KOPT-K1 (cell line): ENCODE measurements at regions not wholly inside any gene's neighbourhood (a gene's known extent, or its start where the extent isn't known, plus 50 kb on each side); places are given as distances from the start of the nearest gene placed in this dataset.

Experiments
- H3K27ac ChIP-seq: fragments of 200-600 bp; sonication (generic); 2 replicates; pipeline ENCODE4 v1.5.1; 2016; ENCODE audit warnings: antibody characterized with exemption, mild to moderate bottlenecking, low read depth, low read length; ENCODE audit not compliant: poor library complexity, severe bottlenecking
- H3K36me3 ChIP-seq: fragments of 200-600 bp; sonication (generic); 2 replicates; pipeline ENCODE4 v1.5.1; 2017; ENCODE audit warnings: antibody characterized with exemption, mild to moderate bottlenecking, low read length, moderate library complexity; ENCODE audit not compliant: insufficient read depth
- H3K9me3 ChIP-seq: fragments of 200-600 bp; sonication (generic); 2 replicates; pipeline ENCODE4 v1.5.1; 2017; ENCODE audit warnings: antibody characterized with exemption, low read length, mild to moderate bottlenecking; ENCODE audit not compliant: insufficient read depth, poor library complexity, severe bottlenecking

DNA sequence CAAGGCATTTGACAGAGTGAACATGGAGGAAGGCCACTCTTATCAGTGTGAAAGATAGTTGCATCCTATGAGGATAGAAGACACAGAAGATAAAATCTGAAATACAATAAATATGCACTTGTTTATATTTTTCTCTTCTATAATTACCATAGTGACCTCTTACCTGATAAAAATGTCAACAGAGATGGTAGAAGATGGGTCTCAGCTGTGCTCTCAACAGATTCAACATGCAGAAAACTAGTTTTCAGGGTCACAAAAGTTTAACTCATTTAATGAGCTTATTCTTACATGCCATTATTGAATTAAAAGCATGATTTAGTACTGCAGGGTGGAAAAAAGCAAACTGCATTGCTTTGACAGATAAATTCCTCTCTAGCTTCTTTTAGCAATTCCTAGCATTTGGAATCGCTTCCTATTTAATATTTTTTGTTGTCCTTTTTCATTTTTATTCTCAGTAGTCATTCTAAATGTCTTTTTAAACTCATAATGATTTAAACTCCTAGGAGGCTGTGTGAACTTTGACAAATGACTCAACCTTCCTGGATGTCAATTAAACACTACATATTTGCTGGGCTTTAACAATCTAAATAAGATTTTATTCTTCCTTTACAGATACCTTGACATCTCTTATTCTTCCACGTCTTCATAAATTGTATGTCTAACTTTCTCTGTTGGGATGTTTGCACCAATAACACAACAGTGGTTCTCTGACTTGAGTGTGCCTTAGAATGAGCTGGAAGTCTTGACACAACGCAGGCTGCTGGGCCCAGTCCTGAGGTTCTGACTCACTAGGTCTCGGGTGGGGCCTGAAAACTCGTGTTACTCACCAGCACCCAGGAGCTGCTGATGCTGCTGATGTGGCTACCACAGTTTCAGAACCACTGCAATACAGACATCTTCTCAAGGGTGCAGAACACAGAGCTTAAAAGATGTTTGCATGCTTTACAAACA lies 565.5 kb upstream of the IGFBP3 start:
- Histone ChIP-seq H3K36me3 (no peaks in the 10 kb centered on the region), H3K9me3 (no peaks in the 10 kb centered on the region), H3K27ac (no peak overlapping the region)

GRCh38 chr7:46485481-46486065 lies 564.5 kb upstream of the IGFBP3 start:
- no peaks in the 10 kb centered on the region for H3K36me3 ChIP-seq
- no peaks in the 10 kb centered on the region for H3K9me3 ChIP-seq
- no peak overlapping the region for H3K27ac ChIP-seq

DNA sequence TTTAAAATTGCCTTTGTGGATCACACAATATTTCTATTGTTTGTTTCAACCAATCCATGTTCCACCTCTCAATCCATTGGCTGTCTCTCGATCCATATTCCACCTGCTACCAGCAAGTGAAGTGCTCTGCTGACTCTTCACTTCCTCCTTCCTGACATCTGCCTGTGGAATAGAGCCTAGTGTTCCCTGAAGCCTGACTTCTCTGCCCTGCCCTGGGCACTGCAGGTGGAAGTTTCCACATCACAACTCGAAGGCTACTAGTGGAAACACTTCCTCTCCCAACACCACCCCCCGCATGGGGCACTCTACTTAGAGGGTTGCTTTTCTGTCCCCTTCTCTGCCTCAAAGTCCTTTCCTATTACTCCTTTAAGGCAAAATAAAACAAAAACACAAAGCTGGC lies 563.8 kb upstream of the IGFBP3 start:
- no peaks in the 10 kb centered on the region for H3K9me3 ChIP-seq
- H3K27ac ChIP-seq = no peak overlapping the region
- H3K36me3 ChIP-seq = no peaks in the 10 kb centered on the region

DNA sequence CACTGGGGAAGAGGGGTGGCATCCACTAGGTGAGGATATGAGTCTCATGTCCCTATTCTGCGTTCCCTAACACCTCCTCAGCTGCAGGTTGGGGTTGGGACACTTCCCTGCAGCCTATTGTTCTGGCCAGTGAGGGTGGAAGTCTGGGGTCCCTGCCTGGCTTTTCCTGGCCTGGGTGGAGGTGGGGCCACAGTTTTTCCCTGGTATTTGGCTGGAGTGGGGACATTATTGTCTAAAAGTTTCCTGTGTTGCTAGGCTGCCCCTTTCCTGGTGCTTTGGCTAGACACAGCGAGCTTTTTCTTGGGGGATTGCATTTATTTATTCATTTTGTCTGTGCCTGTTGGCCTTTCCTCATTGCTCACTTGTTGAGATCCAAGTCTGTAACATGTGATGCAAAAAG lies 559.5 kb upstream of the IGFBP3 start:
- no peaks in the 10 kb centered on the region for H3K36me3 ChIP-seq
- H3K27ac ChIP-seq = no peak overlapping the region
- H3K9me3 ChIP-seq = no peaks in the 10 kb centered on the region

GRCh38 chr7:46479680-46480079 lies 558.6 kb upstream of the IGFBP3 start:
- H3K36me3 ChIP-seq = no peaks in the 10 kb centered on the region
- H3K27ac ChIP-seq = no peak overlapping the region
- no peaks in the 10 kb centered on the region for H3K9me3 ChIP-seq

GRCh38 chr7:46478046-46478445 lies 557.0 kb upstream of the IGFBP3 start:
- H3K36me3 ChIP-seq = no peaks in the 10 kb centered on the region
- no peak overlapping the region for H3K27ac ChIP-seq
- no peaks in the 10 kb centered on the region for H3K9me3 ChIP-seq

DNA sequence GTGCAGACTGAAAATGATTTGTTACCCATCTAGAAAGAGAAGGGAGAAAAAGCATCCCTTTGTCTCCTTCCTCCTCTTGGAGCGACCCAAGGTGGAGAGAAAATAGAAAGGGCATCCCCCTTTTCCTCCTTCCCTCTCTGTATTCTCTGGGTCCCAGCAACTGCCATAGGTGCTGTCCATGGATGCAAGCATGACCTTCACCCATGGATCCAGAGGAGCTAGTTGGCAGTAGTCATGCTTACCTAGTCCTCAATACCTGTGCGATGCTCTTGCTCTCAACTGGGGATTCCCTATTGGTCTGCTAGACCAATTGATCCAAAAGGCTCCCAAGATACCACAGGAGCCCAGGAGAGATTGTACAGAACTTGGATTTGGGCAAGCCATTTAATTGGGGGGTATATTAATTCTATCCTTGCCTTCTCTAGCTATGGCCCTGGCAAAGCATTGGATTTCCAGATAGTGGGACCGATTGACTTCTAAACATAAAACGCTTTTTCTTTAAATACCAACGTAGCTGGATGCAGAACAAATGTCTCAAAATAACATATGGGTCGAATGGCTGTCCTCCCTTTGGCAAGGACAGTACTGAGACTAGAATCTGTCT lies 547.8 kb upstream of the IGFBP3 start:
- Histone ChIP-seq H3K36me3 (no peaks in the 10 kb centered on the region), H3K27ac (no peak overlapping the region), H3K9me3 (peaks cover 54% of the 10 kb centered on the region)

DNA sequence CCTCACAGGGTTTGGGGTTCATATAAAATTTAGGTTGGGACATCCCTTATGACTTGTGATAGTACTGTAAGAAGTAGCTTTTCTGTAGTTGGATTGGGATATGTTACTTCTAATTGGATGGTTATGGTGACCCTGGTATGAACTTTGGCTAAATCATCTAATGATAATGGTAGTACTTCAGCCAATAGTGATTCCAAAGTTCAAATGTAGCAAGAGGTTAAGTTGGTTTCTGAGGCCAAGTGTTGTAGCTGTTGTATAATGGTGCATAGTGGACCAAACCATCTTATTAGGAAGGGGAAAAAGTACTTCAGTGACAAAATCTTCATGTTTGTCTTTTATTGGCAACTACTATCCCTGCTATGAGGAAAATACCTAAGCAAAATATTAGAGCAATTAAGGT lies 542.1 kb upstream of the IGFBP3 start:
- Histone ChIP-seq H3K9me3 (peaks cover 20% of the 10 kb centered on the region), H3K27ac (no peak overlapping the region)

DNA sequence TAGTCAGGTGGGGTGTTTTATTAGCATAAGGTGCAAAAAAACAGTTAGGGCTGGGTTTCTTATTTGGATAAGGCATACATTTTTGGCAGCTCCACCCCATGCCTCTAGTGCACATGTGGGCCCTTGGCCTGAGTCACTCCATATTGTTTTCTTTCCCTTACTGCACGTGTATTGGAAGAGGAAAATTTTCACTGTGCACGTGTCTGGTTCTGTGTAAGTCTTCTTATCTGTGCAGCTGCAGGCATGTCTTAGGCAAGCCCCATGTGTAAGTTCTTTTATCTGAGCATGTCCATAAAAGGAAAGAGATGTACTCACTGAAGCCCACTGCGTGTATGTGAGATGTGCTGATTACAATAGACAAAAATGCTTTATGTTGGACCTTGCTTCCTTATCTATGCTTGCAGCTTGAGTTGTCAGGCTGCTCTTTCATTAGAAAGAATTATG lies 540.3 kb upstream of the IGFBP3 start:
- no peak overlapping the region for H3K27ac ChIP-seq
- peaks cover 2% of the 10 kb centered on the region for H3K9me3 ChIP-seq

More for the DNA sequence above, 542.1 kb upstream of the IGFBP3 start:
- no peaks in the 10 kb centered on the region for H3K36me3 ChIP-seq

GRCh38 chr7:46459942-46460341 lies 538.9 kb upstream of the IGFBP3 start:
- no peaks in the 10 kb centered on the region for H3K9me3 ChIP-seq
- no peak overlapping the region for H3K27ac ChIP-seq
- no peaks in the 10 kb centered on the region for H3K36me3 ChIP-seq

More for the DNA sequence above, 540.3 kb upstream of the IGFBP3 start:
- no peaks in the 10 kb centered on the region for H3K36me3 ChIP-seq

DNA sequence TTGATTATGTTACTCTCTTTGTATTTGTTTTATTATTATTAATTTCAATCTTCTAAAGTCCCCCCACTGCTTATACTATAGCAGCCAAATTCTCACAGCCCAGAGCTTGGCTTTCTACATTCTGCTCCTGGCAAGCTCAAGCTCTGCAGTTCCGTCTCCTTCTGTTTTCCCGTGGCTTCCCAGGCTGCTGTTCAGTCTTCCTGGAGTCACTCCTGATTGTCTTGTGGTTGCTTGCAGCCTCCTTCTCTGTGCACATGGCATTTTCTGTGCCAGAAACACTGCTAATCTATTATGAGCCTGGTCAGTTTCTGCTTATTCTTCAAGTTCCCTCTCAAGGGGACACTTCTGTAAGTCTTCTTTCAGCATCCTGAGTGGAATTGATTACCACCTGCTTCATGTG lies 533.7 kb upstream of the IGFBP3 start:
- no peak overlapping the region for H3K27ac ChIP-seq
- H3K9me3 ChIP-seq = no peaks in the 10 kb centered on the region
- no peaks in the 10 kb centered on the region for H3K36me3 ChIP-seq

DNA sequence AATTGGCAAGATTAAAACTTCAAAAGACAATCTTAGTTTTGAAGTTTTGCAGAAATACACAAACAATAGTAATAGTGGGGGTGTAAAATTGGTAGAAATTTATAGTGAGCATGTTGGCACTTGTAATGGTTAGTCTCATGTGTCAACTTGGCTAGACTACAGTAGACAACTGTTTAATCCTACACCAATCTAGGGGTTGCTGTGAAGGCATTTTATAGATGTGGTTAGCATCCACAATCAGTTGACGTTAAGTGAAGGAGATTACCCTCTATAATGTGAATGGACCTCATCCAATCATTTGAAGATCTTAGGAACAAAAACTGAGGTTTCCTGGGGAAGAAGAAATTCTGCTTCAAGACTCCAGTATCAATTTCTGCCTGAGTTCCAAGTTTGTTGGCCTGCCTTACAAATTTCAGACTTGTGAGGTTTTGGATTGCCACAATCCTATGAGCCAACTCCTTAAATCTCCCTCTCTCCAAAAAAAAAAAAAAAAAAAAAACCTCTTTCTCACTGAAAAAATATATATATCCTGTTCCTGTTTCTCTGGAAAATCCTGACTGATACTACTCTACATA lies 531.6 kb upstream of the IGFBP3 start:
- no peaks in the 10 kb centered on the region for H3K36me3 ChIP-seq
- H3K9me3 ChIP-seq = no peaks in the 10 kb centered on the region
- no peak overlapping the region for H3K27ac ChIP-seq

- Histone ChIP-seq H3K27ac (no peak overlapping the region), H3K9me3 (no peaks in the 10 kb centered on the region), H3K36me3 (no peaks in the 10 kb centered on the region)
Measured at GRCh38 chr7:46451846-46452245, 530.8 kb upstream of the IGFBP3 start.

DNA sequence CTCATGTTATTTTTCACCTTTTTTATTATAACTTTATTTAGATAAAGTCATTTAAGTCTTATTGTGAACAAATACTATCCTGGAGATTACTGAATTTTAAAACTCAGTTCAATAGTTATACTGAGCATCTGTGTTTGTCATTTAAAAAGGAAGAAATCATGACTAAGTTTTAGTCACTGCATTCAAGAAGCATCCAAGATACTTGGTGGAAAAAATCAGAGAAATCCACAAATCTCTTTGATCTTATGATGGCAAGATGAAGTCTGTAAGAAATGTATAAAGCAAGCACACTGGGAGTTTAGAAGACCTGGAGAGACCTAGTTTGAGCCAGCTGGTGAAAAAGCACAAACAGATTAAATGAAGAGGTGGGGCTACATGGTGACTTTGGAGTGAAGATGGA lies 529.8 kb upstream of the IGFBP3 start:
- no peaks in the 10 kb centered on the region for H3K9me3 ChIP-seq
- no peak overlapping the region for H3K27ac ChIP-seq
- H3K36me3 ChIP-seq = no peaks in the 10 kb centered on the region

DNA sequence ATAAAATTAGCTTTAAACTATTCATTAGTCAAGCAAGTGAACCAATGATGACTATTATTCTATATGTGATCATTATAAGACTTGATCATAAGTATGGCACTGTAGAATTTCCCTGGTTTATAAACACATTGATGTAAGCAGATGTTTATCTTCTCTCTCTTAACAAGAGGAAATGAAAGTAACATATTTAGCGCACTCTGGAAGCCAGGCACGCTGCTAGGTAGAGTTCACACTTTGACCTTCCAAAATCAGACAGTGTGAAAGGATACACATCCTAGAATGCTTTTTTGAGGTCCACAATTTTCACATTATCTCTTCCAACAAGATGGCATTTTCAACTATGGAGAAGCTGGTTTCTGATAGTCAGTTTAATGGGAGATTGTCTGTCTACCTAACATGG lies 529.4 kb upstream of the IGFBP3 start:
- Histone ChIP-seq H3K27ac (no peak overlapping the region), H3K36me3 (no peaks in the 10 kb centered on the region), H3K9me3 (no peaks in the 10 kb centered on the region)
